MM.1S (cell line): ENCODE measurements at regions not wholly inside any gene's neighbourhood (a gene's known extent, or its start where the extent isn't known, plus 50 kb on each side); places are given as distances from the start of the nearest gene placed in this dataset.

Source experiments
- EZH2 ChIP-seq: fragments of 300-600 bp; sonication (generic); optimal IDR thresholded peaks from 2 replicates; pipeline ENCODE3; 2017; ENCODE audit warnings: low read depth, mild to moderate bottlenecking, antibody characterized with exemption, low read length, mixed read lengths
- EZH2phosphoT487 ChIP-seq: fragments of 300-600 bp; sonication (generic); IDR thresholded peaks from 2 replicates; pipeline ENCODE4 v1.6.1; 2018; ENCODE audit warnings: antibody characterized with exemption, low read length
- TF ChIP-seq, protein P1 (sequence below): fragments of 300-600 bp; sonication (generic); IDR thresholded peaks from 2 replicates; pipeline ENCODE4 v1.5.1; 2016; ENCODE audit warnings: antibody characterized with exemption, low read length, mixed read lengths

DNA sequence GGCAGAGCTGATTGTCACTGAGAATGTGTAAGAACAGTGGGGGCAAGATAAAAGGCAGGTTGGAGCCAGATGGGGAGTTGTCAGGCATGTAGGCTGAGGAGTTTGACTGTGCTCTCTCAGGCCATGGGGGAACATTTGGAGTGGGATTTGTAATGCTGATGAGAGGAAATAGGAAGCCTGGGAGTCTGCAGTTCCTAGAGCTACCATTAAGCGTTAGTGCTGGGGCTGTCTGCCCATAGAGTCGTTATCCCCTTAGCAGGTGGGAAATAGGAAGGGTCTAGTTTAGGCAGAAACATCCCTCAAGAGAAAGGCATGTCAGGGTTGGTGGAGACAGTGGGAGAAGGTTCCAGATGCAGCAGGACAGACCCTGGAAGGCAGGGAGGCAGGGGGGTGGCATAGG is 75.5 kb downstream of the RPS24 start:
- TF ChIP-seq, protein P1, sequence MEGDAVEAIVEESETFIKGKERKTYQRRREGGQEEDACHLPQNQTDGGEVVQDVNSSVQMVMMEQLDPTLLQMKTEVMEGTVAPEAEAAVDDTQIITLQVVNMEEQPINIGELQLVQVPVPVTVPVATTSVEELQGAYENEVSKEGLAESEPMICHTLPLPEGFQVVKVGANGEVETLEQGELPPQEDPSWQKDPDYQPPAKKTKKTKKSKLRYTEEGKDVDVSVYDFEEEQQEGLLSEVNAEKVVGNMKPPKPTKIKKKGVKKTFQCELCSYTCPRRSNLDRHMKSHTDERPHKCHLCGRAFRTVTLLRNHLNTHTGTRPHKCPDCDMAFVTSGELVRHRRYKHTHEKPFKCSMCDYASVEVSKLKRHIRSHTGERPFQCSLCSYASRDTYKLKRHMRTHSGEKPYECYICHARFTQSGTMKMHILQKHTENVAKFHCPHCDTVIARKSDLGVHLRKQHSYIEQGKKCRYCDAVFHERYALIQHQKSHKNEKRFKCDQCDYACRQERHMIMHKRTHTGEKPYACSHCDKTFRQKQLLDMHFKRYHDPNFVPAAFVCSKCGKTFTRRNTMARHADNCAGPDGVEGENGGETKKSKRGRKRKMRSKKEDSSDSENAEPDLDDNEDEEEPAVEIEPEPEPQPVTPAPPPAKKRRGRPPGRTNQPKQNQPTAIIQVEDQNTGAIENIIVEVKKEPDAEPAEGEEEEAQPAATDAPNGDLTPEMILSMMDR: no peak
- TF ChIP-seq EZH2: no peak
- TF ChIP-seq EZH2phosphoT487: no peak
